CD4-positive, alpha-beta T cell treated with Interleukin-10 for 1 hour (primary cell): ENCODE measurements at regions not wholly inside any gene's neighbourhood (a gene's known extent, or its start where the extent isn't known, plus 50 kb on each side); places are given as distances from the start of the nearest gene placed in this dataset.

Source experiments
- DNase-seq: peaks from one replicate; pipeline ENCODE4 v3.0.0-alpha.2; 2020

- no peak for DNase-seq
Observed at GRCh38 chr2:67790622-67791021, 272.2 kb downstream of the C1D start.

- no peak for DNase-seq
Observed at GRCh38 chr2:67792191-67792590, 270.6 kb downstream of the C1D start.

GRCh38 chr2:67792681-67793091 lies 270.1 kb downstream of the C1D start:
- no peak for DNase-seq

GRCh38 chr2:67797801-67798540 lies 264.8 kb downstream of the C1D start:
- DNase-seq: no peak

GRCh38 chr2:67798541-67799160 lies 264.2 kb downstream of the C1D start:
- no peak for DNase-seq

GRCh38 chr2:67799886-67800285 lies 262.9 kb downstream of the C1D start:
- DNase-seq: no peak

- no peak for DNase-seq
Observed at GRCh38 chr2:67802291-67802690, 260.5 kb downstream of the C1D start.

- DNase-seq: no peak
Observed at GRCh38 chr2:67802824-67803223, 260.0 kb downstream of the C1D start.

GRCh38 chr2:67806816-67807215 lies 256.0 kb downstream of the C1D start:
- no peak for DNase-seq

- DNase-seq: no peak
Observed at GRCh38 chr2:67808112-67808511, 254.7 kb downstream of the C1D start.

- DNase-seq: no peak
Observed at GRCh38 chr2:67812682-67813081, 250.1 kb downstream of the C1D start.

GRCh38 chr2:67823726-67824125 lies 239.1 kb downstream of the C1D start:
- no peak for DNase-seq

- no peak for DNase-seq
Observed at GRCh38 chr2:67824186-67824585, 238.6 kb downstream of the C1D start.

- DNase-seq: no peak
Observed at GRCh38 chr2:67825476-67825875, 237.3 kb downstream of the C1D start.

GRCh38 chr2:67828066-67828465 lies 234.7 kb downstream of the C1D start:
- no peak for DNase-seq

- no peak for DNase-seq
Observed at GRCh38 chr2:67829470-67829869, 233.3 kb downstream of the C1D start.

- no peak for DNase-seq
Observed at GRCh38 chr2:67833632-67834031, 229.2 kb downstream of the C1D start.

GRCh38 chr2:67834482-67834881 lies 228.3 kb downstream of the C1D start:
- no peak for DNase-seq

- DNase-seq: no peak
Observed at GRCh38 chr2:67835266-67835665, 227.5 kb downstream of the C1D start.

GRCh38 chr2:67836866-67837265 lies 225.9 kb downstream of the C1D start:
- no peak for DNase-seq

GRCh38 chr2:67838205-67838604 lies 224.6 kb downstream of the C1D start:
- no peak for DNase-seq

- no peak for DNase-seq
Observed at GRCh38 chr2:67839242-67839641, 223.6 kb downstream of the C1D start.

GRCh38 chr2:67839668-67840067 lies 223.1 kb downstream of the C1D start:
- no peak for DNase-seq

- peak; percentile 17 for DNase-seq
Observed at GRCh38 chr2:67840460-67841068, 222.2 kb downstream of the C1D start.
